C4-2B (cell line): ENCODE measurements at regions not wholly inside any gene's neighbourhood (a gene's known extent, or its start where the extent isn't known, plus 50 kb on each side); places are given as distances from the start of the nearest gene placed in this dataset.

Source experiments
- ZFX ChIP-seq: fragments of 450-650 bp; IDR thresholded peaks from 2 replicates; pipeline ENCODE4 v1.6.1; 2017
- TF ChIP-seq, protein P1 (sequence below): fragments of 450-650 bp; conservative IDR thresholded peaks from 2 replicates; pipeline ENCODE4 v1.5.1; 2017; ENCODE audit warnings: mild to moderate bottlenecking

DNA sequence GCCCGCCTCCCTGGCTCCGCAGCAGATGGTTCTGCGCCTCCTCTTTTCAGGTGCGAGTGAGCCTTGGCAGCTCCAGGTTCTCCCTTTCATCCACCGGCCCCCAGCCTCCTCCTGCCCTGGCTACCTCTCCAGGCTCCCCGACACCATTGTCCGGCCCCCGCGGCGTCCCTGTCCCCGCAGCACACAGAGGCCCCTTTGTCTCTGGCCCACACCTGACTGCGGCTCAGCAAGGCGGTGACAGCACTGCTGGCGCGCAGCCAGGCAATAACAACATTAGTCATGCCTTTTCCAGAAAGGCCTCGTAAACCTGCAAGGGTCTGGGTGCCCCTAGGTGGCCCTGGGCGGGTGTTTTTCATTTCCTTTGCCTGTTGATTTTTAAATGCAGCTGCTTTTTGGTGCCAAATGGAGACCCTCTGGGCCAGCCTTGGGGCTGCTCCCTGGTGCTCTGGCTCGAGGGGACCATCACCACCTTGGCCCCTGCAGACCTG, 73.2 kb upstream of the MEDAG start:
- TF ChIP-seq, protein P1, sequence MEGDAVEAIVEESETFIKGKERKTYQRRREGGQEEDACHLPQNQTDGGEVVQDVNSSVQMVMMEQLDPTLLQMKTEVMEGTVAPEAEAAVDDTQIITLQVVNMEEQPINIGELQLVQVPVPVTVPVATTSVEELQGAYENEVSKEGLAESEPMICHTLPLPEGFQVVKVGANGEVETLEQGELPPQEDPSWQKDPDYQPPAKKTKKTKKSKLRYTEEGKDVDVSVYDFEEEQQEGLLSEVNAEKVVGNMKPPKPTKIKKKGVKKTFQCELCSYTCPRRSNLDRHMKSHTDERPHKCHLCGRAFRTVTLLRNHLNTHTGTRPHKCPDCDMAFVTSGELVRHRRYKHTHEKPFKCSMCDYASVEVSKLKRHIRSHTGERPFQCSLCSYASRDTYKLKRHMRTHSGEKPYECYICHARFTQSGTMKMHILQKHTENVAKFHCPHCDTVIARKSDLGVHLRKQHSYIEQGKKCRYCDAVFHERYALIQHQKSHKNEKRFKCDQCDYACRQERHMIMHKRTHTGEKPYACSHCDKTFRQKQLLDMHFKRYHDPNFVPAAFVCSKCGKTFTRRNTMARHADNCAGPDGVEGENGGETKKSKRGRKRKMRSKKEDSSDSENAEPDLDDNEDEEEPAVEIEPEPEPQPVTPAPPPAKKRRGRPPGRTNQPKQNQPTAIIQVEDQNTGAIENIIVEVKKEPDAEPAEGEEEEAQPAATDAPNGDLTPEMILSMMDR = no peak
- no peak for TF ChIP-seq ZFX
